ENCODE measurements at regions not wholly inside any gene's neighbourhood (a gene's known extent, or its start where the extent isn't known, plus 50 kb on each side); places are given as distances from the start of the nearest gene placed in this dataset.

GRCh38 chr4:82216219-82216618 is 157.6 kb downstream of the HNRNPD start:
- no peaks in the 10 kb centered on the region for H3K9me3 ChIP-seq (ENCODE audit: insufficient read depth, low read depth, low read length)
- H3K4me1 ChIP-seq (ENCODE audit: insufficient read depth, low read length), result no peaks in the 10 kb centered on the region
- H3K27me3 ChIP-seq (ENCODE audit: insufficient read depth, low read length), result no peaks in the 10 kb centered on the region
- no peak overlapping the region for H3K27ac ChIP-seq (ENCODE audit: low read depth, low read length)
- WGBS, result 100% methylated on average over 2 of the region's 2 CpGs
- H3K9ac ChIP-seq (ENCODE audit: low read depth, low read length), result no peak overlapping the region
- no peaks in the 10 kb centered on the region for H3K36me3 ChIP-seq (ENCODE audit: insufficient read depth, low read length)
- H3K4me3 ChIP-seq (ENCODE audit: low read length), result no peak overlapping the region

- Histone ChIP-seq H3K4me1 (ENCODE audit: insufficient read depth, low read length) (no peaks in the 10 kb centered on the region), H3K36me3 (ENCODE audit: insufficient read depth, low read length) (no peaks in the 10 kb centered on the region), H3K4me3 (ENCODE audit: low read length) (no peak overlapping the region), H3K27me3 (ENCODE audit: insufficient read depth, low read length) (no peaks in the 10 kb centered on the region), H3K27ac (ENCODE audit: low read depth, low read length) (no peak overlapping the region), H3K9me3 (ENCODE audit: insufficient read depth, low read depth, low read length) (no peaks in the 10 kb centered on the region), H3K9ac (ENCODE audit: low read depth, low read length) (no peak overlapping the region)
Observed at GRCh38 chr4:82215800-82216199, 158.0 kb downstream of the HNRNPD start.

GRCh38 chr4:82215039-82215438 is 158.8 kb downstream of the HNRNPD start:
- no peaks in the 10 kb centered on the region for H3K27me3 ChIP-seq (ENCODE audit: insufficient read depth, low read length)
- H3K4me3 ChIP-seq (ENCODE audit: low read length), result no peak overlapping the region
- 94% methylated on average over 1 of the region's 1 CpG for WGBS
- no peaks in the 10 kb centered on the region for H3K4me1 ChIP-seq (ENCODE audit: insufficient read depth, low read length)
- no peaks in the 10 kb centered on the region for H3K36me3 ChIP-seq (ENCODE audit: insufficient read depth, low read length)
- H3K27ac ChIP-seq (ENCODE audit: low read depth, low read length), result no peak overlapping the region
- no peaks in the 10 kb centered on the region for H3K9me3 ChIP-seq (ENCODE audit: insufficient read depth, low read depth, low read length)
- no peak overlapping the region for H3K9ac ChIP-seq (ENCODE audit: low read depth, low read length)

DNA sequence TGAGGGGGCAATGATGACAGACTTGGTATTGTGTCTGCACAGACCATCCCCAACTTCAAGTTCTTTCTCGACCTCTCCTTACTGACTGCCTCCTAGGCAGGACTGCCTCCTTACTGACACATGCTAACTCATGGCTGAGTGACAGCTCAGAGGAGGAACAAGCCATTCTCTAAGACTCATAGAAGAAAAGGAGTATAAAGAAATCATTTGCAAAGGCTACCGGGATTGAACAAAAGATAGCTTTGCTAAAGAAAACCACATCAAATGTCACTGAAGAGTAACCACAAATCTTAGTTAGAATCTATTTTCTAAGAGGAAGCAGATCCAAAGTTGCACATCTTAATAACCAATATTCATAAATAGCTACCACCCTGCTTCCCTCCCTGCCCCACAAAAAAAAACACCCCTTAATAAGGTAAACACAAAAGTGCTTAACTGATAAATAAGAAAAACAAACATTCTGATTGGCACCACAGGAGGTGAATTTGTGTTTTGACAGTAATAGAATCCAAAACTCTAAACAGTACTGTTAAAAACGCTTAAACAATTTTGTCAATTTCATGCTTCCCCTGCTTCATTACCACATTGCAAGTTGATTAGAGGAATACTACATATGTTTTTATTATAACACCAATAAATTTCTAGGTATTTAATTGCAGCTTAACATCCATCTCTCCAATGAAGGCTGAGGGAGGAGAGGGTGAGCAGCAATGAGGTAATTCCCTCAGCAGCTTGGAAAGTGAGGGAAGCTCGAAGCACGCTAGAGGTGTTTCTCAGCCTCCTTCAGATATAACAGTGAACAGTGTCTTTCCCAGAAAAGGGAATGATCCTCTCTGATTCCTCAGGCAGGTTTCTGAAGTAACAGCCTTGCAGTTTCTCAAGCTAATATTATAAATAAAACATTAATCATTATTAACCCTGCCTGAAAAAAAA is 160.0 kb downstream of the HNRNPD start:
- Histone ChIP-seq H3K4me3 (ENCODE audit: low read length) (no peak overlapping the region), H3K4me1 (ENCODE audit: insufficient read depth, low read length) (no peaks in the 10 kb centered on the region), H3K9me3 (ENCODE audit: insufficient read depth, low read depth, low read length) (no peaks in the 10 kb centered on the region), H3K9ac (ENCODE audit: low read depth, low read length) (no peak overlapping the region), H3K27me3 (ENCODE audit: insufficient read depth, low read length) (no peaks in the 10 kb centered on the region), H3K27ac (ENCODE audit: low read depth, low read length) (no peak overlapping the region), H3K36me3 (ENCODE audit: insufficient read depth, low read length) (no peaks in the 10 kb centered on the region)
- WGBS, result 68% methylated on average over 4 of the region's 5 CpGs

DNA sequence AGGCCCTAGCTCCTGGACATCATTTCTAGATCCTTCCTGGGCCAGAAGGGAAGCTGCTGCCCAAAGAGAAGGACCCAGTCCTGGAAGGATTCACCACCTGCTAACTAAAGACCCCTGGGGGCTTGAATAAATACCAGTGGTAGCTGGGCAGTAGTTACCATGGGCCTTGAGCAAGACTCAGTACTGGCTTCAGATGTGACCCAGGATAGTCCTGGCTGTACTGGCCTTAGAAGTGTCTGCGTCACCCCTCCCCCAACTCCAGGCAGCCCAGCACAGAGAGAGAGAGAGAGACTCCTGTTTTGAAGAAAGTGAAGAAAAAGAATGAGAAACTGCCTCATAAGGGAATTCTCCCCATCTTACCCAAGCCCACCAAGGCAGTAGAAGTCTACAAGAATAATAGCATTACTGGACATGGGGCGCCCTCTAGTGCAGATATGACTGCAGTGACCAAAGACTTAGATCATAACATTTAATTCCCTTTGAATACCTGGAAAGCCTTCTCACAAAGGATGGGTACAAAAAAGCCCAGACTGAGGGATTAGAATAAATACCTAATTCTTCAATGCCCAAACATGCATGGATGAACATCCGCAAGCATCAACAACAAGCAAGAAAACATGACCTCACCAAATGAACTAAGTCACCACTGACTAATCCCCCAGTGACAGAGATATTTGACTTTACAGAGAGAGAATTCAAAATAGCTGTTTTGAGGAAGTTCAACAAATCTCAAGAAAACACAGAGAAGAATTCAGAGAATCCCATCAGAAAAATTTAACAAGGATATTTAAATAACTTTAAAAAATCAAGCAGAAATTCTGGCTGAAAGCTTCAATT is 171.8 kb downstream of the HNRNPD start:
- Histone ChIP-seq H3K27ac (ENCODE audit: low read depth, low read length) (no peak overlapping the region), H3K27me3 (ENCODE audit: insufficient read depth, low read length) (no peaks in the 10 kb centered on the region), H3K9ac (ENCODE audit: low read depth, low read length) (no peak overlapping the region), H3K9me3 (ENCODE audit: insufficient read depth, low read depth, low read length) (no peaks in the 10 kb centered on the region), H3K36me3 (ENCODE audit: insufficient read depth, low read length) (no peaks in the 10 kb centered on the region), H3K4me1 (ENCODE audit: insufficient read depth, low read length) (no peaks in the 10 kb centered on the region), H3K4me3 (ENCODE audit: low read length) (no peak overlapping the region)
- 32% methylated on average over 2 of the region's 3 CpGs for WGBS

DNA sequence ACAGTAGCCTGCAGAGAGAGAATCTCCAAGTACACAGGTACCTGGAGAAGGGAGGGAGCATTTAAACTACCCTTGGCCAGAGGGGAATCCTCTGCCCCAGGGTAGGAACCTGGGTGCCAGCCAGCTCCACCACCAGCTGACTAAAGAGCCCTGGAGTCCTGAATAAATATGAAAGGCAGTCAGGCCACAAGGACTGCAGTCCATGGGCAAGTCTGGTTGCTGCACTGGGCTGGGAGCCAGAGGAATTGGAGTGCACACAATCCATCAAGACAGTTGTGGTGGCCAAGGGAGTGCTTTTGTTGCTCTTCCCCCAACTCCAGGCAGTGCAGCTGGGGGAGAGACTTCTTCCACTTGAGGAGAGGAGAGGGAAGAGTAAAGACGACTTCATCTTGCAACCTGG is 172.5 kb downstream of the HNRNPD start:
- WGBS, result no CpG with 5 or more reads among the region's 1 CpG
- H3K9ac ChIP-seq (ENCODE audit: low read depth, low read length), result no peak overlapping the region
- no peak overlapping the region for H3K27ac ChIP-seq (ENCODE audit: low read depth, low read length)
- H3K9me3 ChIP-seq (ENCODE audit: insufficient read depth, low read depth, low read length), result no peaks in the 10 kb centered on the region
- H3K27me3 ChIP-seq (ENCODE audit: insufficient read depth, low read length), result no peaks in the 10 kb centered on the region
- no peak overlapping the region for H3K4me3 ChIP-seq (ENCODE audit: low read length)
- H3K4me1 ChIP-seq (ENCODE audit: insufficient read depth, low read length), result no peaks in the 10 kb centered on the region
- no peaks in the 10 kb centered on the region for H3K36me3 ChIP-seq (ENCODE audit: insufficient read depth, low read length)

DNA sequence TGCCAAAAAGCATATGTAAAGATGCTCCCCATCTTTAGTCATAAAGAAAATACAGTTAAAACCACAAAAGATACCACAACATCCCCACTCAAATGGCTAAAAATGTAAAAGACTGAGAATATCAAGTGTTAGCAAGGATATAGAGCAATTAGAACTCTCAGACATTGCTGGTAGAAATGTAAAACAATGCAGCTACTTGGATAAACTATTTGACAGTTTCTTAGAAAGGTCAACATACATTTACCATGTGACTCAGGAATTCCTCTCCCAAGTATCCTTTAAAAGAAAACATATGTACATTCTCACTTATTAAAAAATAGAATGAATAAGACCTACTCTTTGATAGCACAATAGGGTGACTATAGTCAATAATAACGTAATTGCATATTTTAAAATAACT is 173.7 kb downstream of the HNRNPD start:
- H3K27ac ChIP-seq (ENCODE audit: low read depth, low read length), result no peak overlapping the region

DNA sequence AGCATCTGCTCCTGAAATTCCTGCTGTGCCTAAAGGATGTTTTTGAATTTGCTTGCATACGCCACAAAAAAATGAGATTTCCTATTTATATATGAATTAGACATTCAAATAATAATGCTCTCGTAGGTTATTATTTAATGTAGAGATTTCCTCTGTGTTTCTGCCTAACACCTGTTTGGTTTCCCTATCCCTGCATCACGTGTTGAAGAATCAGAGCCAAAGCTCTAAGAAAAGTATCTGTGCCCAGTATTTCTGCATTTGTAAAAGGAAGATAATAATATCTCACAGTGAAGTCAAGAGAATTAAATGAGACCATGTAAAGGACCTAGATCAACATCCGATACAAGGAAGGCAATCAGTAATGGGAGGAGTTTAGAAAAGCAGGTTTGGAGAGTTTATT is 179.5 kb downstream of the HNRNPD start:
- Histone ChIP-seq H3K9ac (ENCODE audit: low read depth, low read length) (no peak overlapping the region), H3K4me3 (ENCODE audit: low read length) (no peak overlapping the region), H3K36me3 (ENCODE audit: insufficient read depth, low read length) (no peaks in the 10 kb centered on the region), H3K9me3 (ENCODE audit: insufficient read depth, low read depth, low read length) (no peaks in the 10 kb centered on the region), H3K27me3 (ENCODE audit: insufficient read depth, low read length) (no peaks in the 10 kb centered on the region), H3K27ac (ENCODE audit: low read depth, low read length) (no peak overlapping the region), H3K4me1 (ENCODE audit: insufficient read depth, low read length) (no peaks in the 10 kb centered on the region)
- WGBS, result 97% methylated on average over 3 of the region's 4 CpGs

More for the DNA sequence above, 173.7 kb downstream of the HNRNPD start:
- Histone ChIP-seq H3K4me1 (ENCODE audit: insufficient read depth, low read length) (no peaks in the 10 kb centered on the region), H3K36me3 (ENCODE audit: insufficient read depth, low read length) (no peaks in the 10 kb centered on the region), H3K9me3 (ENCODE audit: insufficient read depth, low read depth, low read length) (no peaks in the 10 kb centered on the region), H3K9ac (ENCODE audit: low read depth, low read length) (no peak overlapping the region), H3K4me3 (ENCODE audit: low read length) (no peak overlapping the region), H3K27me3 (ENCODE audit: insufficient read depth, low read length) (no peaks in the 10 kb centered on the region)
- WGBS, result no CpG with 5 or more reads among the region's 1 CpG

- H3K4me3 ChIP-seq (ENCODE audit: low read length), result no peak overlapping the region
- WGBS, result 84% methylated on average over 8 of the region's 8 CpGs
- no peak overlapping the region for H3K27ac ChIP-seq (ENCODE audit: low read depth, low read length)
- H3K36me3 ChIP-seq (ENCODE audit: insufficient read depth, low read length), result no peaks in the 10 kb centered on the region
- H3K9ac ChIP-seq (ENCODE audit: low read depth, low read length), result no peak overlapping the region
- no peaks in the 10 kb centered on the region for H3K9me3 ChIP-seq (ENCODE audit: insufficient read depth, low read depth, low read length)
- H3K27me3 ChIP-seq (ENCODE audit: insufficient read depth, low read length), result no peaks in the 10 kb centered on the region
- H3K4me1 ChIP-seq (ENCODE audit: insufficient read depth, low read length), result no peaks in the 10 kb centered on the region
Observed at GRCh38 chr4:82192017-82192673, 181.6 kb downstream of the HNRNPD start.

DNA sequence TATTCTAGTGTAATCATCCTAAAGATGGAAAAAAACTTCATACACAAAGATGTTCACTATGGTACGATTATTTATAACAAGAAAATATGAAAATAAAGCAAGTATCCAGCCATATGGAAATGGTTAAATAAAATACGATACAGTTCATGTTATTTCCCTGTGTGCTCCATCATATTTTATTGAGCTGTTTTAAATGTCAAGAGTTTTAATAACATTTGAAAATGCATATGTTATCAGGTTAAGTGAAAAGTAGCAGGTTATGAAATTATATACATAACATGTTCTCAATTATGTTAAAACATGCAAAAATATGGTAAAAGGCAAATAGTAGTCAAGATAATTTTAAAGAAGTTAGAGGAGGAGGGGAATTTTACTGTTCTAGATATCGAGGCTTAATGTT is 192.0 kb downstream of the HNRNPD start:
- Histone ChIP-seq H3K27me3 (ENCODE audit: insufficient read depth, low read length) (no peaks in the 10 kb centered on the region), H3K36me3 (ENCODE audit: insufficient read depth, low read length) (no peaks in the 10 kb centered on the region), H3K9ac (ENCODE audit: low read depth, low read length) (no peak overlapping the region), H3K4me3 (ENCODE audit: low read length) (no peak overlapping the region), H3K9me3 (ENCODE audit: insufficient read depth, low read depth, low read length) (no peaks in the 10 kb centered on the region), H3K4me1 (ENCODE audit: insufficient read depth, low read length) (no peaks in the 10 kb centered on the region), H3K27ac (ENCODE audit: low read depth, low read length) (no peak overlapping the region)
- 87% methylated on average over 3 of the region's 3 CpGs for WGBS

- Histone ChIP-seq H3K4me1 (ENCODE audit: insufficient read depth, low read length) (no peaks in the 10 kb centered on the region), H3K9ac (ENCODE audit: low read depth, low read length) (no peak overlapping the region), H3K36me3 (ENCODE audit: insufficient read depth, low read length) (no peaks in the 10 kb centered on the region), H3K9me3 (ENCODE audit: insufficient read depth, low read depth, low read length) (peaks cover 13% of the 10 kb centered on the region; the same call in 1 of the 2 replicates), H3K27me3 (ENCODE audit: insufficient read depth, low read length) (no peaks in the 10 kb centered on the region), H3K4me3 (ENCODE audit: low read length) (no peak overlapping the region), H3K27ac (ENCODE audit: low read depth, low read length) (no peak overlapping the region)
- WGBS, result no CpG with 5 or more reads among the region's 1 CpG
Observed at GRCh38 chr4:82172186-82172585, 201.6 kb downstream of the HNRNPD start.

Data from HUES64 (cell line).